ENCODE measurements at regions not wholly inside any gene's neighbourhood (a gene's known extent, or its start where the extent isn't known, plus 50 kb on each side); places are given as distances from the start of the nearest gene placed in this dataset.

- TF ChIP-seq, protein P1, sequence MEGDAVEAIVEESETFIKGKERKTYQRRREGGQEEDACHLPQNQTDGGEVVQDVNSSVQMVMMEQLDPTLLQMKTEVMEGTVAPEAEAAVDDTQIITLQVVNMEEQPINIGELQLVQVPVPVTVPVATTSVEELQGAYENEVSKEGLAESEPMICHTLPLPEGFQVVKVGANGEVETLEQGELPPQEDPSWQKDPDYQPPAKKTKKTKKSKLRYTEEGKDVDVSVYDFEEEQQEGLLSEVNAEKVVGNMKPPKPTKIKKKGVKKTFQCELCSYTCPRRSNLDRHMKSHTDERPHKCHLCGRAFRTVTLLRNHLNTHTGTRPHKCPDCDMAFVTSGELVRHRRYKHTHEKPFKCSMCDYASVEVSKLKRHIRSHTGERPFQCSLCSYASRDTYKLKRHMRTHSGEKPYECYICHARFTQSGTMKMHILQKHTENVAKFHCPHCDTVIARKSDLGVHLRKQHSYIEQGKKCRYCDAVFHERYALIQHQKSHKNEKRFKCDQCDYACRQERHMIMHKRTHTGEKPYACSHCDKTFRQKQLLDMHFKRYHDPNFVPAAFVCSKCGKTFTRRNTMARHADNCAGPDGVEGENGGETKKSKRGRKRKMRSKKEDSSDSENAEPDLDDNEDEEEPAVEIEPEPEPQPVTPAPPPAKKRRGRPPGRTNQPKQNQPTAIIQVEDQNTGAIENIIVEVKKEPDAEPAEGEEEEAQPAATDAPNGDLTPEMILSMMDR (conservative IDR thresholded peaks at IDR 0.05; ENCODE audit: low read length): no peak
- TF ChIP-seq EZH2phosphoT487 (IDR thresholded peaks at IDR 0.05; ENCODE audit: borderline replicate concordance): no peak
- Histone ChIP-seq H3K9me3 (ENCODE audit: insufficient read depth, low read depth, low read length) (no peaks in the 10 kb centered on the region), H3K4me1 (ENCODE audit: insufficient read depth, low read length, poor library complexity, severe bottlenecking) (no peaks in the 10 kb centered on the region), H4K20me1 (ENCODE audit: insufficient read depth, low read length, poor library complexity, severe bottlenecking) (no peaks in the 10 kb centered on the region), H3K9ac (ENCODE audit: low read depth, low read length, poor library complexity, severe bottlenecking) (no peak overlapping the region), H2AFZ (ENCODE audit: low read length) (no peak overlapping the region), H3K4me3 (ENCODE audit: low read length, poor library complexity, severe bottlenecking) (no peak overlapping the region), H3K9me2 (replicated peaks; ENCODE audit: low read depth, low read length) (no peaks in the 10 kb centered on the region), H3K27me3 (ENCODE audit: insufficient read depth, low read length, poor library complexity, severe bottlenecking) (no peaks in the 10 kb centered on the region), H3K4me2 (ENCODE audit: low read depth, low read length, poor library complexity, severe bottlenecking) (no peak overlapping the region), H3K36me3 (ENCODE audit: insufficient read depth, low read length) (no peaks in the 10 kb centered on the region), H3K79me2 (ENCODE audit: insufficient read depth, low read length) (no peaks in the 10 kb centered on the region), H3F3A (ENCODE audit: low read depth) (no peaks in the 10 kb centered on the region)
Observed at GRCh38 chr5:174295702-174296436, 250.4 kb downstream of the NSG2 start.

GRCh38 chr5:174300118-174300940, 254.8 kb downstream of the NSG2 start:
- Histone ChIP-seq H3K27me3 (ENCODE audit: insufficient read depth, low read length, poor library complexity, severe bottlenecking) (no peaks in the 10 kb centered on the region), H3K9me2 (replicated peaks; ENCODE audit: low read depth, low read length) (no peaks in the 10 kb centered on the region), H3F3A (ENCODE audit: low read depth) (no peaks in the 10 kb centered on the region), H3K79me2 (ENCODE audit: insufficient read depth, low read length) (no peaks in the 10 kb centered on the region), H3K4me1 (ENCODE audit: insufficient read depth, low read length, poor library complexity, severe bottlenecking) (no peaks in the 10 kb centered on the region), H2AFZ (ENCODE audit: low read length) (no peak overlapping the region), H3K4me3 (ENCODE audit: low read length, poor library complexity, severe bottlenecking) (no peak overlapping the region), H3K36me3 (ENCODE audit: insufficient read depth, low read length) (no peaks in the 10 kb centered on the region), H3K9me3 (ENCODE audit: insufficient read depth, low read depth, low read length) (no peaks in the 10 kb centered on the region), H3K9ac (ENCODE audit: low read depth, low read length, poor library complexity, severe bottlenecking) (no peak overlapping the region), H4K20me1 (ENCODE audit: insufficient read depth, low read length, poor library complexity, severe bottlenecking) (no peaks in the 10 kb centered on the region), H3K4me2 (ENCODE audit: low read depth, low read length, poor library complexity, severe bottlenecking) (no peak overlapping the region)
- TF ChIP-seq, protein P1 (conservative IDR thresholded peaks at IDR 0.05; ENCODE audit: low read length): no peak
- TF ChIP-seq EZH2phosphoT487 (IDR thresholded peaks at IDR 0.05; ENCODE audit: borderline replicate concordance): no peak

GRCh38 chr5:174300941-174301761, 255.6 kb downstream of the NSG2 start:
- Histone ChIP-seq H3K4me3 (ENCODE audit: low read length, poor library complexity, severe bottlenecking) (no peak overlapping the region), H3K9ac (ENCODE audit: low read depth, low read length, poor library complexity, severe bottlenecking) (no peak overlapping the region), H4K20me1 (ENCODE audit: insufficient read depth, low read length, poor library complexity, severe bottlenecking) (no peaks in the 10 kb centered on the region), H3K79me2 (ENCODE audit: insufficient read depth, low read length) (no peaks in the 10 kb centered on the region), H3F3A (ENCODE audit: low read depth) (no peaks in the 10 kb centered on the region), H3K27me3 (ENCODE audit: insufficient read depth, low read length, poor library complexity, severe bottlenecking) (no peaks in the 10 kb centered on the region), H2AFZ (ENCODE audit: low read length) (no peak overlapping the region), H3K9me2 (replicated peaks; ENCODE audit: low read depth, low read length) (no peaks in the 10 kb centered on the region), H3K9me3 (ENCODE audit: insufficient read depth, low read depth, low read length) (no peaks in the 10 kb centered on the region), H3K4me1 (ENCODE audit: insufficient read depth, low read length, poor library complexity, severe bottlenecking) (no peaks in the 10 kb centered on the region), H3K4me2 (ENCODE audit: low read depth, low read length, poor library complexity, severe bottlenecking) (no peak overlapping the region), H3K36me3 (ENCODE audit: insufficient read depth, low read length) (no peaks in the 10 kb centered on the region)
- TF ChIP-seq EZH2phosphoT487 (IDR thresholded peaks at IDR 0.05; ENCODE audit: borderline replicate concordance): no peak
- TF ChIP-seq, protein P1 (conservative IDR thresholded peaks at IDR 0.05; ENCODE audit: low read length): no peak

All from Loucy (cell line).